Common myeloid progenitor, CD34-positive (primary cell): ENCODE measurements at regions not wholly inside any gene's neighbourhood (a gene's known extent, or its start where the extent isn't known, plus 50 kb on each side); places are given as distances from the start of the nearest gene placed in this dataset.

Experiments used
- CTCF ChIA-PET: fragments of 350-600 bp; sonication (Branson Sonifier 250); formaldehyde crosslinking; loops from one replicate; lab custom pipeline; 2021; ENCODE audit warnings: antibody characterized with exemption; lab: Charles Lee
- POLR2A ChIA-PET: fragments of 350-600 bp; sonication (Branson Sonifier 250); formaldehyde crosslinking; loops from one replicate; lab custom pipeline; 2021; ENCODE audit warnings: antibody characterized with exemption; lab: Charles Lee
- DNase-seq, 3 donors: peaks; one replicate each; pipeline versions ENCODE4 v3.0.0 to v3.0.0-alpha.2; 2013
- H3K27ac ChIP-seq, 2 experiments: 1 replicate in 1 of 2; 2 replicates in 1 of 2; pipeline ENCODE4 v1.7.0; 2013; ENCODE audit warnings: inconsistent platforms in 2 of 2, low read length in 2 of 2, mild to moderate bottlenecking in 2 of 2, low read depth in 1 of 2, moderate library complexity in 1 of 2; ENCODE audit not compliant: severe bottlenecking in 2 of 2, insufficient read depth in 1 of 2, poor library complexity in 1 of 2
- H3K27me3 ChIP-seq, 5 experiments: replicated peaks in 2 of 5; 1 replicate in 3 of 5; 2 replicates in 2 of 5; pipeline versions ENCODE4 v1.6.1 to v1.7.0; 2013; ENCODE audit warnings: low read length in 4 of 5, mild to moderate bottlenecking in 2 of 5, moderate library complexity in 2 of 5, inconsistent platforms in 1 of 5; ENCODE audit not compliant: insufficient read depth in 5 of 5, control insufficient read depth in 4 of 5
- H3K36me3 ChIP-seq, 4 experiments: 1 replicate in 2 of 4; 2 replicates in 2 of 4; pipeline versions ENCODE4 v1.6.1 to v1.7.0; 2013; ENCODE audit warnings: low read length in 3 of 4, control low read depth in 1 of 4, mild to moderate bottlenecking in 1 of 4; ENCODE audit not compliant: control insufficient read depth in 4 of 4, insufficient read depth in 4 of 4
- H3K4me1 ChIP-seq, 4 experiments: 1 replicate in 3 of 4; 2 replicates in 1 of 4; pipeline versions ENCODE4 v1.6.1 to v1.7.1; 2013; ENCODE audit warnings: low read length in 3 of 4, mild to moderate bottlenecking in 3 of 4, control low read depth in 1 of 4, inconsistent platforms in 1 of 4, moderate library complexity in 1 of 4; ENCODE audit not compliant: control insufficient read depth in 4 of 4, insufficient read depth in 4 of 4; ENCODE audit errors: control extremely low read depth in 1 of 4
- H3K4me3 ChIP-seq, 7 experiments: 1 replicate in 4 of 7; 2 replicates in 3 of 7; pipeline versions ENCODE4 v1.5.1 to v1.7.0; 2013; ENCODE audit warnings: mild to moderate bottlenecking in 7 of 7, low read length in 6 of 7, moderate library complexity in 6 of 7, inconsistent platforms in 2 of 7, low read depth in 2 of 7, control low read depth in 1 of 7; ENCODE audit not compliant: insufficient read depth in 4 of 7, control insufficient read depth in 1 of 7; ENCODE audit errors: extremely low read depth in 1 of 7
- H3K9me3 ChIP-seq, 5 experiments: 1 replicate in 4 of 5; 2 replicates in 1 of 5; pipeline versions ENCODE4 v1.6.1 to v1.7.1; 2013; ENCODE audit warnings: low read length in 4 of 5, mild to moderate bottlenecking in 2 of 5, inconsistent platforms in 1 of 5, low read depth in 1 of 5, moderate library complexity in 1 of 5; ENCODE audit not compliant: control insufficient read depth in 4 of 5, insufficient read depth in 2 of 5; ENCODE audit errors: control extremely low read depth in 1 of 5
- WGBS: methylation state at CpG from one replicate; pipeline ENCODE4 v1.1.5; 2013; ENCODE audit not compliant: insufficient coverage; 5-methylcytosine and 5-hydroxymethylcytosine counted together

DNA sequence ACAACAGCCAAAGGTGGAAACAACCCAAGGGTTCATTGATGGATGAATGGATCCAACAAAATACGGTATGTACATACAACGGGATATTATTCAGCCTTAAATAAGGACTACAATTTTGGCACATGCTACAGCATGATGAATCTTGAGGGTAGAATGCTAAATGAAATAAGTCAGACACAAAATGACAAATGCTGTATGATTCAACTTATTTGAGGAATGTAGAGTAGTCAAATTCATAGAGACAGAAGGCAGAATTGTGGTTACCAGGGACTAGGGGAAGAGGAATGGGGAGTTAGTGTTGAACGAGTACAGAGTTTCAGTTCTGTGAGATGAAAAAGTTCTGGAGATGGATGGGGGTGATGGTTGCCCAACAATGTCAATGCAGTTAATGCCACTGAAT, 118.0 kb upstream of the PAXBP1 start:
- POLR2A ChIA-PET: no interaction called here
- CTCF ChIA-PET: no interaction called here
- no peak for DNase-seq
- Histone ChIP-seq H3K9me3 (no peaks in the 10 kb centered on the region), H3K4me1 (no peaks in the 10 kb centered on the region), H3K36me3 (no peaks in the 10 kb centered on the region), H3K27ac (no peak overlapping the region), H3K27me3 (peaks cover 0 to 2% (median 0%) of the 10 kb centered on the region in 5 experiments), H3K4me3 (no peak overlapping the region)
- WGBS: 91% methylated on average over 3 of the region's 3 CpGs

DNA sequence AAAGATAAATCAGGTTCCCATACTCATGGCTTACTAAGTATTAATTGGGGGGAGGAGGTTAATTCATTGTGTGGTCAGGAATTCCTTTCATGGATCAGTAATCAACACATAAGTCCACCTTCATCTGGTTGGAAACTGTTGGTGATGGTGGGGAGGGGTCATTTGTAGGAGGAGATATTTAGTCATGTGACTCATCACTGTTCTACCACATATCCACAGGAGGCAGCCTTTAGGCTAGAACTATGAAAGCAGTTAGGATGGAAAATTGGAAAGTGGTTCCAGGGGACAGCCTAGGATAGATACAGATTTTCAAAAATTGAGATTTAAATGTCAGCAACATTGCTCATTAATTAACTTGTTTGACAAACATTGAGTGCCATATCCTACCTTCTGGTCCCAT, 122.8 kb upstream of the PAXBP1 start:
- Histone ChIP-seq H3K4me3 (no peak overlapping the region), H3K27me3 (peaks cover 0 to 2% (median 0%) of the 10 kb centered on the region in 5 experiments), H3K9me3 (peaks cover 0 to 4% (median 3%) of the 10 kb centered on the region in 5 experiments), H3K36me3 (no peaks in the 10 kb centered on the region), H3K4me1 (no peaks in the 10 kb centered on the region), H3K27ac (no peak overlapping the region)
- CTCF ChIA-PET: no interaction called here
- DNase-seq: no peak
- POLR2A ChIA-PET: no interaction called here

DNA sequence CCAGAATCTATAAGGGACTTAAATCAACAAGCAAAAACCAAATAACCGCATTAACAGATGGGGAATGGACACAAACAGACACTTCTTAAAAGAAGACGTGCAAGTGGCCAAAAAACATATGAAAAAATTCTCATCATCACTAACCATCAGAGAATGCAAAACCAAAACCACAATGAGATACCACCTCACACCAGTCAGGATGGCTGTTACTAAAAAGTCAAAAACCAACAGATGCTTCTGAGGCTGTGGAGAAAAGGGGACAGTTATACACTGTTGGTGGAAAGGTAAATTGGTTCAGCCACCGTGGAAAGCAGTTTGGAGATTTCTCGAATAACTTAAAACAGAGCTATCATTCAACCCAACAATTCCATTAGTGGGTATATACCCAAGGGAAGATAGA, 124.9 kb upstream of the OLIG2 start:
- POLR2A ChIA-PET: no interaction called here
- Histone ChIP-seq H3K27me3 (no peaks in the 10 kb centered on the region), H3K4me1 (no peaks in the 10 kb centered on the region), H3K9me3 (peaks cover 0 to under 1% (median 0%) of the 10 kb centered on the region in 5 experiments), H3K4me3 (no peak overlapping the region), H3K36me3 (no peaks in the 10 kb centered on the region), H3K27ac (no peak overlapping the region)
- no CpG with 5 or more reads among the region's 4 CpGs for WGBS
- no peak for DNase-seq
- CTCF ChIA-PET: no interaction called here

DNA sequence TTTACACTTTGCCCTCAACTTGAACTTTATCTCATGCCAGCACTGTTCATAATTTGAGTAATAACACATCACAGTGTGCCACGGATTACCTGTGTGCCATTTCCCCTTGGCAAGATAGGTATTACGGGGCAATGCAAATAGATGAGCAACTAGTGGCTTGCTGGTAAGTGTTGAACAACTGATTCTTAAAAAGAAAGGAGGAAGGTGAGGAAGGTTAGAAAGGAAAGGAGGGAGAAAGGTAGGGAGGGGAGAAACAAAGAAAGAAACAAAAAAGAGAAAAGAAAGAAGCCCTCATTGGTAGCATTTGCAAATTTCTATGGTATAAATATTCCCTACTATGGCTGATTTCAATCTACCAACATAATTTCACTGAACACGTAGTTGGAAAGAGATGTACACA, 118.2 kb upstream of the OLIG2 start:
- CTCF ChIA-PET: interaction anchor here (1.4 kb wide), 1 partner anchor 13 kb away, joined by 3 read pairs; no protein-coding TSS in a partner anchor
- no peak for DNase-seq
- 90% methylated on average over 1 of the region's 3 CpGs for WGBS
- H3K27me3 ChIP-seq: peaks cover 0 to 3% (median 0%) of the 10 kb centered on the region in 5 experiments
- H3K4me3 ChIP-seq: no peak overlapping the region
- H3K4me1 ChIP-seq: no peaks in the 10 kb centered on the region
- POLR2A ChIA-PET: no interaction called here
- H3K27ac ChIP-seq: no peak overlapping the region
- no peaks in the 10 kb centered on the region for H3K36me3 ChIP-seq
- H3K9me3 ChIP-seq: no peaks in the 10 kb centered on the region

DNA sequence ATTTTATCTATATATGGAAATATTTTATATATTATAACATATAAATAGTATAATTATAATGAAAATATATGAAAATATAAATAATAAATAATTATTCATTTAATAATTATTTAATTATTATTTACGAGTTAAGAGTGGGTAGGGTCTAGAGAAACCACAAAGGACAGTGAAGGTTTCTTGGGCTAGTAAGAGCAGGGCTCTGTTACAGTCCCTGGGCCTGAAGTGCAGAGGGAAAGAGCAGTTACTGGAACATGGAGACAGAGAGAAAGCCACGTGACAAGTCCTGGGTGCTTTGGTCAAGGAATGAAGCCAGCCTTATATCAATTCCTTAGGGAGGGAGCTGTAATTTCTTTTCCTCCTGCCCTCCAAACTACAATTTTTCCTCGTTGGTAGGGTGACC, 117.2 kb upstream of the OLIG2 start:
- DNase-seq: peak in 1 of 3 donors; percentile 6
- Histone ChIP-seq H3K4me1 (no peaks in the 10 kb centered on the region), H3K4me3 (no peak overlapping the region), H3K27me3 (peaks cover 0 to 4% (median 0%) of the 10 kb centered on the region in 5 experiments), H3K9me3 (no peaks in the 10 kb centered on the region), H3K27ac (no peak overlapping the region), H3K36me3 (no peaks in the 10 kb centered on the region)
- 91% methylated on average over 1 of the region's 3 CpGs for WGBS
- CTCF ChIA-PET: no interaction called here
- POLR2A ChIA-PET: no interaction called here

DNA sequence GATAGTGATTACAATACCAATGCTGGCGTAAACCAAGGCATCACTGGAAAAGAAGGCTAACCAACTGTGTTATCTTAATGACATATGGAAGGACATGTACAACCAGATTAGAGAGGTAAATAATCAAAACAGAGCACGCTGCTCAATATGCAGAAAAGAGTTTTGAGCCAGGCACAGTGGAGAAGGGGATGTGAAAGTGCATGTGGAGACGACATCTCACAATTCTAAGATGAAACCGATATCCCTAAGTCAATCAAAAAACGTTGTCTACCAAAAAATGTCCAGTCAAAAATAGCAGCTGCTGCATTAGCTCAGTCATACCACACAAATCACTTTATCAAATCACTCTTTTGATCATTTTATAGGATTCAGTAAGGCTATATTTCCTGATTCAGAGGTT, 116.3 kb upstream of the OLIG2 start:
- DNase-seq: no peak
- H3K36me3 ChIP-seq: no peaks in the 10 kb centered on the region
- peaks cover 0 to 2% (median under 1%) of the 10 kb centered on the region in 4 experiments for H3K4me1 ChIP-seq
- no peak overlapping the region for H3K4me3 ChIP-seq
- H3K27me3 ChIP-seq: peaks cover 0 to 4% (median 0%) of the 10 kb centered on the region in 5 experiments
- WGBS: 83% methylated on average over 4 of the region's 5 CpGs
- no peak overlapping the region for H3K27ac ChIP-seq
- ChIA-PET CTCF (no interaction called here), POLR2A (no interaction called here)
- H3K9me3 ChIP-seq: no peaks in the 10 kb centered on the region

DNA sequence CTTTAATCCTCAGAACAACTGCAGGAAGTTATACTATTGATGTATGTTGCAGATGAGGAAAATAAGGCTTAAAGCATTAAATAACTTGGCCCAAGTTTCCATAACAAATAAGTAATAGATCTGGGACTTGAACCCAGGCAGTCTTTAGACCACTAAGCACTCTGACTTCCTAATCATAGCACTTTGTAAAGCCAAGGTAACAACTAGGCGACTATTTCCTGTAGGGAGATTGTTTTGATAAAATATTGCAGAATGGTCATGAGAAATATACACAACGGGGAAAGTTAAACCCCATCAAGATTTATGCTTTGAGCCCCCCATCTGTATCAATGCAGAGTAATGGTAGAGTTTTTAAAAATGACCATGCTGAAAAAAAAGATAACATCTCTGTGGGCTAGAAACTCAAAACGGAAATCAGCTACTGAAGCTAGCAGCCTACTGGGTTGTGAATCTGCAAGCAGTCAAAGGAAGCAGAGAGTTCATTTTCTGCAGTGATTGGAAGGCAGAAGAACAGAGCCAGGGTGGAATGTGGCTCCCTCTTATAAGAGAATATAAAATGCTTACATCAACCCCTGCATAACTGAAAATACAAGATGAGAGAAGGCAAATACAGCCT, 111.2 kb upstream of the OLIG2 start:
- ChIA-PET POLR2A (no interaction called here), CTCF (no interaction called here)
- WGBS: 0% methylated on average over 1 of the region's 3 CpGs

More for the DNA sequence above, 111.2 kb upstream of the OLIG2 start:
- Histone ChIP-seq H3K4me3 (no peak overlapping the region), H3K4me1 (peaks cover 0 to 8% (median 3%) of the 10 kb centered on the region in 4 experiments), H3K27me3 (peaks cover 0 to 13% (median 0%) of the 10 kb centered on the region in 5 experiments), H3K9me3 (peaks cover 0 to 3% (median 0%) of the 10 kb centered on the region in 5 experiments), H3K36me3 (no peaks in the 10 kb centered on the region), H3K27ac (no peak overlapping the region)
- peak; percentile 9 to 67 (median 59) for DNase-seq
